ENCODE measurements at regions not wholly inside any gene's neighbourhood (a gene's known extent, or its start where the extent isn't known, plus 50 kb on each side); places are given as distances from the start of the nearest gene placed in this dataset.
"Not testable (repeated sequence)": the region's sequence is repeated elsewhere in the genome, so short reads cannot be mapped to it uniquely, and the experiment has no call there.

- H4K20me1 ChIP-seq (replicated peaks in 1 of 2; ENCODE audit: control insufficient read depth in 1 of 2, insufficient read depth in 2 of 2, low read length in 2 of 2); H3K36me3 ChIP-seq (ENCODE audit: control insufficient read depth in 2 of 4, insufficient read depth in 4 of 4, low read length in 3 of 4); H3K27me3 ChIP-seq (replicated peaks in 1 of 4; ENCODE audit: control insufficient read depth in 3 of 4, extremely low read depth in 1 of 4, insufficient read depth in 3 of 4, low read length in 3 of 4); POLR2A ChIA-PET (ENCODE audit: partially characterized antibody); H4K91ac ChIP-seq (replicated peaks; ENCODE audit: insufficient read length, low read length); H3K18ac ChIP-seq (ENCODE audit: extremely low read depth, low read length); H3K79me1 ChIP-seq (ENCODE audit: low read depth, low read length); H3K23me2 ChIP-seq (ENCODE audit: low read depth, low read length); H3K4ac ChIP-seq (replicated peaks; ENCODE audit: insufficient read length, low read depth, low read length); H2BK15ac ChIP-seq (ENCODE audit: low read length); H2BK120ac ChIP-seq (replicated peaks; ENCODE audit: low read depth, low read length); H4K5ac ChIP-seq (ENCODE audit: insufficient read length, low read depth, low read length); H2BK5ac ChIP-seq (ENCODE audit: low read depth, low read length); H3K79me2 ChIP-seq (ENCODE audit: control insufficient read depth in 1 of 2, insufficient read depth in 2 of 2, low read length in 2 of 2); FAIRE-seq; H3K9ac ChIP-seq (replicated peaks in 1 of 4; ENCODE audit: extremely low read depth in 1 of 4, low read depth in 3 of 4, low read length in 3 of 4); H2BK12ac ChIP-seq (ENCODE audit: low read depth, low read length); H3K4me3 ChIP-seq (ENCODE audit: extremely low read depth in 1 of 4, insufficient read depth in 2 of 4, low read depth in 3 of 4, low read length in 4 of 4); H2AK5ac ChIP-seq (ENCODE audit: low read depth, low read length); H3K4me1 ChIP-seq (replicated peaks in 1 of 4; ENCODE audit: control insufficient read depth in 3 of 4, insufficient read depth in 4 of 4, low read length in 3 of 4); H3K23ac ChIP-seq (ENCODE audit: insufficient read length); CTCF ChIA-PET (ENCODE audit: partially characterized antibody); H3K4me2 ChIP-seq (ENCODE audit: insufficient read depth in 1 of 2, low read depth in 2 of 2, low read length in 2 of 2); H3K56ac ChIP-seq (replicated peaks; ENCODE audit: insufficient read length, low read depth, low read length); H3K27ac ChIP-seq (ENCODE audit: low read depth, low read length); H2AFZ ChIP-seq (ENCODE audit: low read length); DNase-seq (ENCODE audit: low read depth in 1 of 2, low spot score in 2 of 2); H3K9me3 ChIP-seq (ENCODE audit: insufficient read depth in 2 of 2, low read depth in 1 of 2, low read length in 1 of 2); H3K14ac ChIP-seq (ENCODE audit: insufficient read length); H4K8ac ChIP-seq (ENCODE audit: extremely low read depth, insufficient read depth, low read length); H2BK20ac ChIP-seq (ENCODE audit: low read length): not testable (repeated sequence)
- WGBS, 2 experiments (ENCODE audit: extremely low coverage in 1 of 2, insufficient coverage in 1 of 2, insufficient read length in 1 of 2, insufficient replicate concordance in 2 of 2, low coverage in 1 of 2, low lambda C conversion rate in 2 of 2, missing lambda C conversion rate in 1 of 2) = 88% methylated on average over 15 of the region's 15 CpGs; no CpG with 5 or more reads in 1 of the 2 experiments
Measured at GRCh38 chr2:389985-390384, 102.1 kb upstream of the ALKAL2 start.

DNA sequence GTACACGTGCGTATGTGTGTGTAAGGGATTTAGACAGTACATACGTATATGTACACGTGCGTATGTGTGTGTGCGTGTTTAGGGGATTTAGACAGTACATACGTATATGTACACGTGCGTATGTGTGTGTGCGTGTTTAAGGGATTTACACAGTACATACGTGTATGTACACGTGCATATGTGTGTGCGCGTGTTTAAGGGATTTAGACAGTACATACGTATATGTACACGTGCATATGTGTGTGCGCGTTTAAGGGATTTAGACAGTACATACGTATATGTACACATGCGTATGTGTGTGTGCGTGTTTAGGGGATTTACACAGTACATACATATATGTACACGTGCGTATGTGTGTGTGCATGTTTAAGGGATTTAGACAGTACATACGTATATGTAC lies 100.9 kb upstream of the ALKAL2 start:
- POLR2A ChIA-PET (ENCODE audit: partially characterized antibody); H3K18ac ChIP-seq (ENCODE audit: extremely low read depth, low read length); H4K20me1 ChIP-seq (replicated peaks in 1 of 2; ENCODE audit: control insufficient read depth in 1 of 2, insufficient read depth in 2 of 2, low read length in 2 of 2); H3K27me3 ChIP-seq (replicated peaks in 1 of 4; ENCODE audit: control insufficient read depth in 3 of 4, extremely low read depth in 1 of 4, insufficient read depth in 3 of 4, low read length in 3 of 4); H4K5ac ChIP-seq (ENCODE audit: insufficient read length, low read depth, low read length); CTCF ChIA-PET (ENCODE audit: partially characterized antibody); H3K4me3 ChIP-seq (ENCODE audit: extremely low read depth in 1 of 4, insufficient read depth in 2 of 4, low read depth in 3 of 4, low read length in 4 of 4); H3K79me1 ChIP-seq (ENCODE audit: low read depth, low read length); H3K9me3 ChIP-seq (ENCODE audit: insufficient read depth in 2 of 2, low read depth in 1 of 2, low read length in 1 of 2); H3K56ac ChIP-seq (replicated peaks; ENCODE audit: insufficient read length, low read depth, low read length); H2BK20ac ChIP-seq (ENCODE audit: low read length); H3K36me3 ChIP-seq (ENCODE audit: control insufficient read depth in 2 of 4, insufficient read depth in 4 of 4, low read length in 3 of 4); H4K91ac ChIP-seq (replicated peaks; ENCODE audit: insufficient read length, low read length); H2BK120ac ChIP-seq (replicated peaks; ENCODE audit: low read depth, low read length); H2BK15ac ChIP-seq (ENCODE audit: low read length); H2AK5ac ChIP-seq (ENCODE audit: low read depth, low read length); H3K9ac ChIP-seq (replicated peaks in 1 of 4; ENCODE audit: extremely low read depth in 1 of 4, low read depth in 3 of 4, low read length in 3 of 4); H3K23ac ChIP-seq (ENCODE audit: insufficient read length); H3K23me2 ChIP-seq (ENCODE audit: low read depth, low read length); H2BK5ac ChIP-seq (ENCODE audit: low read depth, low read length); H3K4ac ChIP-seq (replicated peaks; ENCODE audit: insufficient read length, low read depth, low read length); H2AFZ ChIP-seq (ENCODE audit: low read length); H4K8ac ChIP-seq (ENCODE audit: extremely low read depth, insufficient read depth, low read length); H3K27ac ChIP-seq (ENCODE audit: low read depth, low read length); H3K79me2 ChIP-seq (ENCODE audit: control insufficient read depth in 1 of 2, insufficient read depth in 2 of 2, low read length in 2 of 2); H3K4me2 ChIP-seq (ENCODE audit: insufficient read depth in 1 of 2, low read depth in 2 of 2, low read length in 2 of 2); DNase-seq (ENCODE audit: low read depth in 1 of 2, low spot score in 2 of 2); H2BK12ac ChIP-seq (ENCODE audit: low read depth, low read length); H3K4me1 ChIP-seq (replicated peaks in 1 of 4; ENCODE audit: control insufficient read depth in 3 of 4, insufficient read depth in 4 of 4, low read length in 3 of 4); H3K14ac ChIP-seq (ENCODE audit: insufficient read length): not testable (repeated sequence)
- FAIRE-seq = peak; percentile 80
- WGBS, 2 experiments (ENCODE audit: extremely low coverage in 1 of 2, insufficient coverage in 1 of 2, insufficient read length in 1 of 2, insufficient replicate concordance in 2 of 2, low coverage in 1 of 2, low lambda C conversion rate in 2 of 2, missing lambda C conversion rate in 1 of 2) = 97% methylated on average over 24 of the region's 24 CpGs; no CpG with 5 or more reads in 1 of the 2 experiments
